IMR-90 (cell line): ENCODE measurements at regions not wholly inside any gene's neighbourhood (a gene's known extent, or its start where the extent isn't known, plus 50 kb on each side); places are given as distances from the start of the nearest gene placed in this dataset.

Source experiments
- ATAC-seq: fragments of 200-7000 bp; cut with Tn5 transposase; 2 replicates; pipeline ENCODE4 v1.9.1; 2020; ENCODE audit warnings: low read depth, mild to moderate bottlenecking, moderate library complexity
- BruUV-seq: library from RNA; stranded (reverse); fragments of 400-500 nt; replicated peaks from 2 replicates; lab custom pipeline; 2021; lab: Mats Ljungman, UMichigan
- CTCF ChIA-PET: fragments of 300-600 bp; formaldehyde crosslinking; extraction: SDS; loops from one replicate; lab custom pipeline; 2021; ENCODE audit warnings: antibody characterized with exemption; lab: Yijun Ruan, JAX
- POLR2A ChIA-PET: fragments of 300-600 bp; sonication (Branson Sonifier 250); formaldehyde crosslinking; loops from one replicate; lab custom pipeline; 2022; ENCODE audit warnings: antibody characterized with exemption; ENCODE audit not compliant: unreplicated experiment; lab: Charles Lee
- DNase-seq: peaks from one replicate; pipeline ENCODE4 v3.0.0; 2013
- H2AFZ ChIP-seq: replicated peaks from 2 replicates; pipeline ENCODE3; 2013; ENCODE audit warnings: low read length, mild to moderate bottlenecking; ENCODE audit not compliant: poor library complexity
- H2AK5ac ChIP-seq: 2 replicates; pipeline ENCODE4 v1.6.1; 2013; ENCODE audit warnings: low read depth, low read length, inconsistent platforms
- H2AK9ac ChIP-seq: replicated peaks from 2 replicates; pipeline ENCODE3; 2013; ENCODE audit warnings: mild to moderate bottlenecking, low read depth, low read length, moderate library complexity; ENCODE audit not compliant: poor library complexity
- H2BK120ac ChIP-seq: 2 replicates; pipeline ENCODE4 v1.6.1; 2013; ENCODE audit warnings: low read depth, low read length, inconsistent platforms
- H2BK15ac ChIP-seq: 3 replicates; pipeline ENCODE4 v1.6.1; 2013; ENCODE audit warnings: low read depth, low read length, inconsistent platforms
- H2BK20ac ChIP-seq: 2 replicates; pipeline ENCODE4 v1.6.1; 2013; ENCODE audit warnings: low read depth, mild to moderate bottlenecking, inconsistent platforms, low read length, moderate library complexity
- H2BK5ac ChIP-seq: 2 replicates; pipeline ENCODE4 v1.6.1; 2013; ENCODE audit warnings: mild to moderate bottlenecking, low read depth, low read length, inconsistent platforms; ENCODE audit not compliant: poor library complexity, severe bottlenecking
- H3K14ac ChIP-seq: replicated peaks from 2 replicates; pipeline ENCODE4 v1.6.1; 2013; ENCODE audit warnings: low read depth, low read length, inconsistent platforms
- H3K18ac ChIP-seq: 2 replicates; pipeline ENCODE4 v1.6.1; 2013; ENCODE audit warnings: low read depth, low read length, control low read depth
- H3K23ac ChIP-seq: 2 replicates; pipeline ENCODE4 v1.6.1; 2013; ENCODE audit warnings: low read depth, low read length, inconsistent platforms
- H3K27ac ChIP-seq: 2 replicates; pipeline ENCODE4 v1.5.1; 2013; ENCODE audit warnings: mild to moderate bottlenecking, control low read depth, low read length; ENCODE audit not compliant: insufficient read depth
- H3K27me3 ChIP-seq: 2 replicates; pipeline ENCODE4 v1.6.1; 2013; ENCODE audit warnings: low read length; ENCODE audit not compliant: control insufficient read depth, insufficient read depth
- H3K36me3 ChIP-seq: 2 replicates; pipeline ENCODE4 v1.6.1; 2013; ENCODE audit warnings: low read length, mixed read lengths; ENCODE audit not compliant: control insufficient read depth, insufficient read depth
- H3K4ac ChIP-seq: 2 replicates; pipeline ENCODE4 v1.6.1; 2013; ENCODE audit warnings: low read depth, low read length, inconsistent platforms
- H3K4me1 ChIP-seq: 2 replicates; pipeline ENCODE4 v1.6.1; 2013; ENCODE audit warnings: low read length, mixed read lengths; ENCODE audit not compliant: control insufficient read depth, insufficient read depth
- H3K4me2 ChIP-seq: 2 replicates; pipeline ENCODE4 v1.6.1; 2013; ENCODE audit warnings: low read depth, mild to moderate bottlenecking, control low read depth, low read length, moderate library complexity
- H3K4me3 ChIP-seq: 2 replicates; pipeline ENCODE4 v1.5.1; 2013; ENCODE audit warnings: low read depth, mild to moderate bottlenecking, control low read depth, low read length, moderate library complexity; ENCODE audit not compliant: insufficient read depth
- H3K56ac ChIP-seq: 2 replicates; pipeline ENCODE4 v1.6.1; 2013; ENCODE audit warnings: low read length, inconsistent platforms; ENCODE audit not compliant: insufficient read depth; ENCODE audit errors: extremely low read depth
- H3K79me1 ChIP-seq, 2 experiments: 2 replicates each; pipeline ENCODE4 v1.6.1; 2013; ENCODE audit warnings: low read length in 2 of 2, inconsistent platforms in 1 of 2, low read depth in 1 of 2
- H3K9ac ChIP-seq: 2 replicates; pipeline ENCODE4 v1.6.1; 2013; ENCODE audit warnings: low read depth, low read length, control low read depth
- H3K9me1 ChIP-seq: 2 replicates; pipeline ENCODE4 v1.6.1; 2013; ENCODE audit warnings: low read length, inconsistent platforms; ENCODE audit not compliant: insufficient read depth
- H3K9me3 ChIP-seq: 2 replicates; pipeline ENCODE4 v1.6.1; 2013; ENCODE audit warnings: low read length; ENCODE audit not compliant: control insufficient read depth, insufficient read depth
- H4K20me1 ChIP-seq: 2 replicates; pipeline ENCODE4 v1.6.1; 2013; ENCODE audit warnings: low read length, inconsistent platforms; ENCODE audit not compliant: insufficient read depth
- H4K5ac ChIP-seq: 2 replicates; pipeline ENCODE4 v1.6.1; 2013; ENCODE audit warnings: mild to moderate bottlenecking, low read depth, low read length, control low read depth
- H4K8ac ChIP-seq, 2 experiments: 2 replicates each; pipeline ENCODE4 v1.6.1; 2013; ENCODE audit warnings: low read depth in 2 of 2, low read length in 2 of 2, control low read depth in 1 of 2, inconsistent platforms in 1 of 2
- H4K91ac ChIP-seq: 2 replicates; pipeline ENCODE4 v1.6.1; 2013; ENCODE audit warnings: low read depth, low read length, inconsistent platforms; ENCODE audit not compliant: insufficient read depth
- BHLHE40 ChIP-seq: fragments of 150-350 bp; IDR thresholded peaks from 2 replicates; pipeline ENCODE4 v1.6.1; 2016; ENCODE audit warnings: mild to moderate bottlenecking, low read depth, low read length
- ELK1 ChIP-seq: fragments of 150-350 bp; IDR thresholded peaks from 2 replicates; pipeline ENCODE4 v1.6.1; 2016; ENCODE audit warnings: low read depth, mild to moderate bottlenecking, low read length, moderate library complexity, borderline replicate concordance
- MAZ ChIP-seq: IDR thresholded peaks from 2 replicates; pipeline ENCODE4 v1.6.1; 2012; ENCODE audit warnings: low read depth, mild to moderate bottlenecking, low read length, improper control_type of control experiment, moderate library complexity, borderline replicate concordance
- POLR2A ChIP-seq: IDR thresholded peaks from 2 replicates; pipeline ENCODE4 v1.6.1; 2012; ENCODE audit warnings: mild to moderate bottlenecking, low read depth, low read length
- RCOR1 ChIP-seq: IDR thresholded peaks from 2 replicates; pipeline ENCODE4 v1.6.1; 2012; ENCODE audit warnings: mild to moderate bottlenecking, low read length, improper control_type of control experiment; ENCODE audit not compliant: insufficient replicate concordance
- SMC3 ChIP-seq: fragments of 150-350 bp; IDR thresholded peaks from 2 replicates; pipeline ENCODE4 v1.6.1; 2016; ENCODE audit warnings: low read depth, mild to moderate bottlenecking, antibody characterized with exemption, low read length, moderate library complexity
- USF2 ChIP-seq: fragments of 150-350 bp; IDR thresholded peaks from 2 replicates; pipeline ENCODE4 v1.6.1; 2017; ENCODE audit warnings: mild to moderate bottlenecking, antibody characterized with exemption, low read length, low read depth
- WGBS, 2 experiments: methylation state at CpG; one replicate each; pipeline versions ENCODE4 v1.1.5 to v1.1.7; 2013; ENCODE audit warnings: missing lambda C conversion rate in 2 of 2; ENCODE audit not compliant: insufficient read length in 1 of 2; ENCODE audit errors: extremely low coverage in 2 of 2; 5-methylcytosine and 5-hydroxymethylcytosine counted together
- dilution Hi-C: fragments of 300-500 bp; cut with HindIII; formaldehyde crosslinking; loops from one replicate; pipeline ENCODE4 v1.14.3; 2018; ENCODE audit warnings: low sequenced_read_pairs; ENCODE audit not compliant: unreplicated experiment
- in situ Hi-C: fragments of 300-500 bp; cut with MboI; formaldehyde crosslinking; loops from 3 replicates; pipeline ENCODE4 v1.14.3; 2019; ENCODE audit warnings: low sequenced_read_pairs, inconsistent platforms, mixed read lengths
- intact Hi-C: fragments of 100-400 bp; cut with micrococcal nuclease; formaldehyde crosslinking; loops from 2 replicates; pipeline ENCODE4 v1.10.0; 2022

- Histone ChIP-seq H4K5ac (no peak overlapping the region), H3K79me1 (no peaks in the 10 kb centered on the region), H3K27ac (no peak overlapping the region), H2AK9ac (no peak overlapping the region), H3K36me3 (no peaks in the 10 kb centered on the region), H3K4ac (no peak overlapping the region), H3K4me2 (no peak overlapping the region), H4K91ac (no peak overlapping the region), H3K27me3 (no peaks in the 10 kb centered on the region), H2BK15ac (no peak overlapping the region), H3K18ac (no peak overlapping the region), H3K9ac (no peak overlapping the region), H3K23ac (no peak overlapping the region), H2BK5ac (no peak overlapping the region), H2BK20ac (no peak overlapping the region), H2BK120ac (no peak overlapping the region), H3K9me1 (no peaks in the 10 kb centered on the region), H4K8ac (no peak overlapping the region), H2AK5ac (no peak overlapping the region), H3K4me3 (no peak overlapping the region), H4K20me1 (no peaks in the 10 kb centered on the region), H3K14ac (no peak overlapping the region), H3K4me1 (no peaks in the 10 kb centered on the region), H3K56ac (no peak overlapping the region), H2AFZ (no peak overlapping the region), H3K9me3 (peaks cover 24% of the 10 kb centered on the region)
- in situ Hi-C loops (no loop called here), intact Hi-C loops (no loop called here), dilution Hi-C loops (no loop called here)
- WGBS, 2 experiments = no CpG with 5 or more reads among the region's 4 CpGs
- BruUV-seq = no TSS peak
- no peak for TF ChIP-seq RCOR1
- no peak for TF ChIP-seq SMC3
- no peak for TF ChIP-seq ELK1
- no peak for TF ChIP-seq BHLHE40
- no peak for TF ChIP-seq MAZ
- no peak for TF ChIP-seq USF2
- TF ChIP-seq POLR2A = no peak
- ChIA-PET CTCF (no interaction called here), POLR2A (no interaction called here)
- no peak for DNase-seq
- ATAC-seq = no peak
These were observed 135.0 kb upstream of the TMEM132C start for GRCh38 chr12:128131955-128132354.
